Peyer's patch (tissue), 4 donors: ENCODE measurements at regions not wholly inside any gene's neighbourhood (a gene's known extent, or its start where the extent isn't known, plus 50 kb on each side); places are given as distances from the start of the nearest gene placed in this dataset.
"Not testable (repeated sequence)": the region's sequence is repeated elsewhere in the genome, so short reads cannot be mapped to it uniquely, and the experiment has no call there.

Experiments
- DNase-seq, 3 donors: peaks; one replicate each; pipeline ENCODE4 v3.0.0-alpha.2; 2017 to 2019
- H3K27ac ChIP-seq, 4 donors: fragments of 200-600 bp; sonication (generic); one replicate each; pipeline ENCODE4 v1.5.1; 2016 to 2019
- H3K27me3 ChIP-seq, 2 donors: fragments of 200-600 bp; sonication (generic); one replicate each; pipeline ENCODE4 v1.5.1; 2019
- H3K36me3 ChIP-seq, 3 donors: fragments of 200-600 bp; sonication (generic); one replicate each; pipeline ENCODE4 v1.5.1; 2016 to 2019
- H3K4me1 ChIP-seq, 4 donors: fragments of 200-600 bp; sonication (generic); one replicate each; pipeline ENCODE4 v1.5.1; 2016 to 2019
- H3K4me3 ChIP-seq, 4 donors: fragments of 200-600 bp; sonication (generic); 1 replicate in 3 of 4; 2 replicates in 1 of 4; pipeline ENCODE4 v1.5.1; 2016 to 2019; ENCODE audit warnings: mild to moderate bottlenecking in 1 of 4
- H3K9me3 ChIP-seq, 4 donors: fragments of 200-600 bp; sonication (generic); one replicate each; pipeline ENCODE4 v1.5.1; 2016 to 2019; ENCODE audit warnings: mild to moderate bottlenecking in 1 of 4
- CTCF ChIP-seq, 6 experiments: fragments of 450-650 bp in 4 of 6; fragments of 200-600 bp in 2 of 6; sonication (generic) in 1 of 6; IDR thresholded peaks; one replicate each; pipeline ENCODE4 v1.5.1; 2017 to 2019; ENCODE audit warnings: antibody characterized with exemption in 6 of 6, mild to moderate bottlenecking in 3 of 6, moderate library complexity in 1 of 6
- POLR2A ChIP-seq, 2 donors: fragments of 450-650 bp; IDR thresholded peaks; one replicate each; pipeline ENCODE4 v1.5.1; 2017; ENCODE audit warnings: antibody characterized with exemption in 2 of 2, mild to moderate bottlenecking in 2 of 2, moderate library complexity in 2 of 2

- H3K4me1 ChIP-seq, result no peaks in the 10 kb centered on the region
- no peaks in the 10 kb centered on the region for H3K9me3 ChIP-seq
- H3K27ac ChIP-seq, result no peak overlapping the region
- H3K27me3 ChIP-seq, result no peaks in the 10 kb centered on the region
- no peaks in the 10 kb centered on the region for H3K36me3 ChIP-seq
- no peak overlapping the region for H3K4me3 ChIP-seq
- TF ChIP-seq POLR2A (IDR thresholded peaks at IDR 0.05), result no peak
- TF ChIP-seq CTCF (IDR thresholded peaks at IDR 0.05), result no peak
- no peak for DNase-seq
Observed at GRCh38 chr12:62003701-62004100, 256.5 kb upstream of the USP15 start.

GRCh38 chr12:62005615-62006014 is 254.6 kb upstream of the USP15 start:
- no peak for DNase-seq
- Histone ChIP-seq H3K27me3 (no peaks in the 10 kb centered on the region), H3K9me3 (no peaks in the 10 kb centered on the region), H3K4me3 (no peak overlapping the region), H3K36me3 (no peaks in the 10 kb centered on the region), H3K4me1 (no peaks in the 10 kb centered on the region), H3K27ac (no peak overlapping the region)
- TF ChIP-seq CTCF (IDR thresholded peaks at IDR 0.05), result no peak
- TF ChIP-seq POLR2A (IDR thresholded peaks at IDR 0.05), result no peak

GRCh38 chr12:62006076-62006732 is 254.0 kb upstream of the USP15 start:
- no peak overlapping the region for H3K4me3 ChIP-seq
- no peaks in the 10 kb centered on the region for H3K27me3 ChIP-seq
- TF ChIP-seq CTCF (IDR thresholded peaks at IDR 0.05) (peak in 4 of 6 experiments; percentile 37 to 51 (median 43)), POLR2A (IDR thresholded peaks at IDR 0.05) (no peak)
- no peaks in the 10 kb centered on the region for H3K36me3 ChIP-seq
- no peaks in the 10 kb centered on the region for H3K4me1 ChIP-seq
- DNase-seq, result peak in 1 of 3 donors; percentile 48
- H3K9me3 ChIP-seq, result no peaks in the 10 kb centered on the region
- H3K27ac ChIP-seq, result no peak overlapping the region

- Histone ChIP-seq H3K4me1 (no peaks in the 10 kb centered on the region), H3K4me3 (no peak overlapping the region), H3K36me3 (no peaks in the 10 kb centered on the region), H3K9me3 (no peaks in the 10 kb centered on the region), H3K27ac (no peak overlapping the region), H3K27me3 (no peaks in the 10 kb centered on the region)
- no peak for DNase-seq
- TF ChIP-seq POLR2A (IDR thresholded peaks at IDR 0.05) (no peak), CTCF (IDR thresholded peaks at IDR 0.05) (no peak)
Observed at GRCh38 chr12:62008703-62009102, 251.5 kb upstream of the USP15 start.

GRCh38 chr12:62009445-62009844 is 250.8 kb upstream of the USP15 start:
- Histone ChIP-seq H3K36me3 (no peaks in the 10 kb centered on the region), H3K27ac (no peak overlapping the region), H3K27me3 (no peaks in the 10 kb centered on the region), H3K4me1 (no peaks in the 10 kb centered on the region), H3K4me3 (no peak overlapping the region), H3K9me3 (no peaks in the 10 kb centered on the region)
- no peak for TF ChIP-seq CTCF (IDR thresholded peaks at IDR 0.05)
- no peak for TF ChIP-seq POLR2A (IDR thresholded peaks at IDR 0.05)
- no peak for DNase-seq

GRCh38 chr12:62010331-62010906 is 249.8 kb upstream of the USP15 start:
- H3K4me1 ChIP-seq, DNase-seq, H3K36me3 ChIP-seq, H3K9me3 ChIP-seq, H3K27ac ChIP-seq, H3K27me3 ChIP-seq, H3K4me3 ChIP-seq: not testable (repeated sequence)

- H3K36me3 ChIP-seq, H3K27me3 ChIP-seq, H3K27ac ChIP-seq, H3K4me1 ChIP-seq, H3K4me3 ChIP-seq, H3K9me3 ChIP-seq, DNase-seq: not testable (repeated sequence)
Observed at GRCh38 chr12:62010973-62011372, 249.2 kb upstream of the USP15 start.
